ENCODE measurements at regions not wholly inside any gene's neighbourhood (a gene's known extent, or its start where the extent isn't known, plus 50 kb on each side); places are given as distances from the start of the nearest gene placed in this dataset.

DNA sequence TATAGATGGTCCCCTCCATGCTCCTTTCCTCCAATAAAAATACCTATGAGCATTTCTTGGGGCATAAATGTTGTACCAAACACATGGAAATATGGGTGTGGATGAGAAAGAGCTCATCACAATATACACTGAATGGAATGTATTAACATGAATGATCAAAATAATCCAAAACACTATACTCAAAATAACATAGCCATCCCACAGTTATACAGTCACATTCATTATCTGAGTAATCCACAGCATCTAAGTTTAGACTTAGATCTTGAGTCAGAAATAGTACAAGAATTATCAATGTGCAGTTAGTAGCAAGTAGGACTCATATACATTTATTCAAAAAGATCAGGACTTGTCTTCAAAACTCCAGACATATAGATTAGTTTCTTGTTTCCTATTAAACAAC is 175.2 kb upstream of the NREP start:
- H3K36me3 ChIP-seq, result no peaks in the 10 kb centered on the region
- H3K4me1 ChIP-seq, result peaks cover 14% of the 10 kb centered on the region
- no peak overlapping the region for H3K4me3 ChIP-seq
- no peak for DNase-seq
- H3K9me3 ChIP-seq (replicated peaks), result no peaks in the 10 kb centered on the region
- intact Hi-C loops (cut with micrococcal nuclease), result no loop called here
- H3K27ac ChIP-seq (replicated peaks), result no peak overlapping the region
- TF ChIP-seq, protein P1, sequence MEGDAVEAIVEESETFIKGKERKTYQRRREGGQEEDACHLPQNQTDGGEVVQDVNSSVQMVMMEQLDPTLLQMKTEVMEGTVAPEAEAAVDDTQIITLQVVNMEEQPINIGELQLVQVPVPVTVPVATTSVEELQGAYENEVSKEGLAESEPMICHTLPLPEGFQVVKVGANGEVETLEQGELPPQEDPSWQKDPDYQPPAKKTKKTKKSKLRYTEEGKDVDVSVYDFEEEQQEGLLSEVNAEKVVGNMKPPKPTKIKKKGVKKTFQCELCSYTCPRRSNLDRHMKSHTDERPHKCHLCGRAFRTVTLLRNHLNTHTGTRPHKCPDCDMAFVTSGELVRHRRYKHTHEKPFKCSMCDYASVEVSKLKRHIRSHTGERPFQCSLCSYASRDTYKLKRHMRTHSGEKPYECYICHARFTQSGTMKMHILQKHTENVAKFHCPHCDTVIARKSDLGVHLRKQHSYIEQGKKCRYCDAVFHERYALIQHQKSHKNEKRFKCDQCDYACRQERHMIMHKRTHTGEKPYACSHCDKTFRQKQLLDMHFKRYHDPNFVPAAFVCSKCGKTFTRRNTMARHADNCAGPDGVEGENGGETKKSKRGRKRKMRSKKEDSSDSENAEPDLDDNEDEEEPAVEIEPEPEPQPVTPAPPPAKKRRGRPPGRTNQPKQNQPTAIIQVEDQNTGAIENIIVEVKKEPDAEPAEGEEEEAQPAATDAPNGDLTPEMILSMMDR (IDR thresholded peaks at IDR 0.05; ENCODE audit: borderline replicate concordance), result no peak
- H3K27me3 ChIP-seq (ENCODE audit: low read depth), result no peaks in the 10 kb centered on the region

DNA sequence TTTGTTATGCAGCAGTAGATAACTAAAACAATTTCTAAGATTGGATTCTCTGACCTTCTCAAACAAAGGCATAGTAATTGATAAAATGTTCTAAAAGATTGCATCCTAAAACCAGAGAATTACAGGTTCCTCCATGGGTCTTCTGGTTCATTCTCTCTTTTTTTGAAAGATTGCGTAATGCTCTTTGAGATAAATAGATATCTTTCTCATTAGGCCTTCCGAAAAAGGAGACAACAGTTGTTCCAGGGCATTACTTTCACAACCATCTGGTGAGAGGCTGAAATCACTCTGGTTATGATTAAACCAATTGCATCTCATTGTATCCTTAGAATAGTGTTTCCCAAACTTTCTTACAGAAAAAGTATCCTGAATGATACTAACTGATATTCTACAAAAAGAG is 174.7 kb upstream of the NREP start:
- Histone ChIP-seq H3K27me3 (ENCODE audit: low read depth) (no peaks in the 10 kb centered on the region), H3K9me3 (replicated peaks) (no peaks in the 10 kb centered on the region), H3K36me3 (no peaks in the 10 kb centered on the region), H3K27ac (replicated peaks) (no peak overlapping the region), H3K4me1 (peaks cover 14% of the 10 kb centered on the region), H3K4me3 (no peak overlapping the region)
- TF ChIP-seq, protein P1 (IDR thresholded peaks at IDR 0.05; ENCODE audit: borderline replicate concordance), result no peak
- no peak for DNase-seq
- intact Hi-C loops (cut with micrococcal nuclease), result no loop called here

DNA sequence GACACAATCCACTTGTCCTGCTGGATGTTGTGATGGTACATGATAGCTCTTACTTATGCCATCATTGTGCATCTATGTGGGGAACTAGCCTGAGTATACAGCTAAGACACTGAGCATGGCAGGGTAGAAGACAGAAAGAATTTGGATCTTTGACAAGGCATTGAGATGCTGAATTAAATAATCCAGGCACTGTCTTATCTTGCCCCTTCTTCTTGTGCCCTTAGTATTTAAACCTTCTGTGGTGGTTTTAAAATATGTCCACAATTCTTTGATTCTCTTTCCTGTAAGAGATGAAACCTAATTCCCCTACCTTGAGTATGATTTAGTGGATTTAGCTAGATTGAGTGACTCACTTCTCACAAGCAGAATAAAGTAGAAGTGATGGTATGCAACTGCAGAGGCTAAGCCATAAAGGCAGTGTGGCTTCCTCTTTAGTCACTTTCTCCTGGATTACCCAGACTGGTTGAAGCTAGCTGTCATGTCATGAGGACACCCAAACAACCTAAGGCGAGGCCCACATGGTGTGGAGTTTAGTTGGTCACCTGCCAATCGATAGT is 174.0 kb upstream of the NREP start:
- Histone ChIP-seq H3K4me1 (peaks cover 14% of the 10 kb centered on the region), H3K27ac (replicated peaks) (no peak overlapping the region), H3K9me3 (replicated peaks) (no peaks in the 10 kb centered on the region), H3K36me3 (no peaks in the 10 kb centered on the region), H3K4me3 (no peak overlapping the region), H3K27me3 (ENCODE audit: low read depth) (no peaks in the 10 kb centered on the region)
- DNase-seq, result no peak
- TF ChIP-seq, protein P1 (IDR thresholded peaks at IDR 0.05; ENCODE audit: borderline replicate concordance), result no peak
- intact Hi-C loops (cut with micrococcal nuclease), result no loop called here

DNA sequence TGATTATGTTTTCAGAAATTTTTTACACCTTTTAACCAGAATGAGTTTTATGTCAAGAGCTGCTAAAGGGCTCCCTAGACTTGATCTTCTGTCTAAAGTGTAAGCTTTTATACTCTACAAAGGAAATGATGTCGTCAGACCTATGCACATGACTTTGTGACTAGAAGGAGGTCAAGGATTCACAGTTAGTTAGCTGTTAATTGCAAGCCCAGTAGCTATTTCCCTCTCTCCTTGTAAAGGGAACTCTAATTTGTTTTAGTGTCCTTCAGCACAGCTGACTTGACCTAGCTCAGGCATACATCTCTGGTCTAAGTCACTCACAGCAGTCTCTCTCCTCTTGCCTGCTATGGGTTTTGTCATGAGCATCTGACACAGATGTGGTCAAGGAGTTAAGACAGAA is 173.5 kb upstream of the NREP start:
- peaks cover 14% of the 10 kb centered on the region for H3K4me1 ChIP-seq
- no peaks in the 10 kb centered on the region for H3K36me3 ChIP-seq
- intact Hi-C loops (cut with micrococcal nuclease), result no loop called here
- no peak for DNase-seq
- no peaks in the 10 kb centered on the region for H3K27me3 ChIP-seq (ENCODE audit: low read depth)
- no peak overlapping the region for H3K27ac ChIP-seq (replicated peaks)
- TF ChIP-seq, protein P1 (IDR thresholded peaks at IDR 0.05; ENCODE audit: borderline replicate concordance), result no peak
- H3K9me3 ChIP-seq (replicated peaks), result no peaks in the 10 kb centered on the region
- H3K4me3 ChIP-seq, result no peak overlapping the region

DNA sequence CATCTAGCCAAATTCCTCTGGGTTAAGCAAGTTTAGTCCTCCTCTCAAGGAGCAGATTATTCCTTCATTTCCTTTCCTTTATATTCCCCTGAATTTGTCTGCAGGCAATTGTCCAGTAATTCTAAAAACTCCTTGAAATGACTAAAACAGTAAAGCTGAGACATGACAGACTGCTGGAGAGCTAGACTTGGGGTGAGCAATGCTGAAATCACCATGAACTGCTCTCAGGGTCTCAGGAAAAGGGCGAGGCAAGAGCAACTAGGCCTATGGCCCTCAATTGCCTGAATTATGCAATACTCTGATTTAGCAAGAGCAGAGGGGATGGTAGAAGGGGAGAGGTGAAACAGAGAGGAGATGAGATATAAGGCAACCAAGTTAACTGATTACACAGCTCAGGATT is 172.9 kb upstream of the NREP start:
- DNase-seq, result no peak
- H3K4me3 ChIP-seq, result no peak overlapping the region
- intact Hi-C loops (cut with micrococcal nuclease), result no loop called here
- no peaks in the 10 kb centered on the region for H3K9me3 ChIP-seq (replicated peaks)
- peaks cover 14% of the 10 kb centered on the region for H3K4me1 ChIP-seq
- no peak overlapping the region for H3K27ac ChIP-seq (replicated peaks)
- H3K27me3 ChIP-seq (ENCODE audit: low read depth), result no peaks in the 10 kb centered on the region
- no peaks in the 10 kb centered on the region for H3K36me3 ChIP-seq
- TF ChIP-seq, protein P1 (IDR thresholded peaks at IDR 0.05; ENCODE audit: borderline replicate concordance), result no peak

Data from left ventricle myocardium inferior (tissue), 1 donor.